HCT116 (cell line): ENCODE measurements at regions not wholly inside any gene's neighbourhood (a gene's known extent, or its start where the extent isn't known, plus 50 kb on each side); places are given as distances from the start of the nearest gene placed in this dataset.

Source experiments
- ATAC-seq: fragments of 200-7000 bp; cut with Tn5 transposase; 2 replicates; pipeline ENCODE4 v1.9.1; 2020; ENCODE audit warnings: mild to moderate bottlenecking, moderate library complexity
- BruUV-seq: library from RNA; stranded (reverse); fragments of 400-500 nt; replicated peaks from 2 replicates; lab custom pipeline; 2021; lab: Mats Ljungman, UMichigan
- CTCF ChIA-PET: fragments of 300-600 bp; sonication (Branson Sonifier 250); formaldehyde crosslinking; loops from one replicate; lab custom pipeline; 2021; ENCODE audit warnings: antibody characterized with exemption; lab: Charles Lee
- POLR2A ChIA-PET: fragments of 300-600, 350-600 bp; sonication (Branson Sonifier 250); formaldehyde crosslinking; loops from one replicate; lab custom pipeline; 2021; ENCODE audit warnings: antibody characterized with exemption; lab: Charles Lee
- RAD21 ChIA-PET, 2 experiments: fragments of 300-600 bp; sonication (Branson Sonifier 250); formaldehyde crosslinking; loops; one replicate each; lab custom pipeline; 2023; ENCODE audit warnings: low total read pairs in 2 of 2; ENCODE audit not compliant: uncharacterized antibody in 2 of 2, unreplicated experiment in 2 of 2, low non-redundant PET in 1 of 2; lab: Charles Lee
- DNase-seq: peaks from one replicate; pipeline ENCODE4 v3.0.0-alpha.2; 2010; ENCODE audit warnings: low read depth, low spot score
- H2AFZ ChIP-seq: fragments of 200-600 bp; shearing (Covaris generic), sonication (generic); 2 replicates; pipeline ENCODE4 v1.6.1; 2017; ENCODE audit warnings: low read depth, mixed run types, mixed read lengths, antibody characterized with exemption, low read length; ENCODE audit not compliant: poor library complexity, severe bottlenecking
- H3K27ac ChIP-seq: 2 replicates; pipeline ENCODE4 v1.5.1; 2012; ENCODE audit warnings: low read depth, low read length
- H3K27me3 ChIP-seq: fragments of 200-600 bp; sonication (generic); 2 replicates; pipeline ENCODE4 v1.6.1; 2016; ENCODE audit warnings: mixed run types, low read length, mixed read lengths; ENCODE audit not compliant: insufficient read depth
- H3K36me3 ChIP-seq, 2 experiments: fragments of 200-500 bp in 1 of 2; fragments of 200-600 bp in 1 of 2; sonication (Bioruptor generic) in 1 of 2; sonication (generic) in 1 of 2; 2 replicates each; pipeline versions ENCODE4 v1.5.1 to v1.6.1; 2014 to 2016; ENCODE audit warnings: low read length in 2 of 2, inconsistent platforms in 1 of 2, mixed read lengths in 1 of 2, mixed run types in 1 of 2; ENCODE audit not compliant: insufficient read depth in 2 of 2, control insufficient read depth in 1 of 2
- H3K4me1 ChIP-seq, 2 experiments: fragments of 200-600 bp in 1 of 2; sonication (generic) in 1 of 2; 2 replicates each; pipeline versions ENCODE4 v1.5.1 to v1.6.1; 2012 to 2017; ENCODE audit warnings: low read length in 2 of 2, inconsistent platforms in 1 of 2, mild to moderate bottlenecking in 1 of 2, mixed read lengths in 1 of 2, mixed run types in 1 of 2, moderate library complexity in 1 of 2; ENCODE audit not compliant: insufficient read depth in 2 of 2, control insufficient read depth in 1 of 2
- H3K4me2 ChIP-seq: fragments of 200-600 bp; sonication (generic); 2 replicates; pipeline ENCODE4 v1.6.1; 2017; ENCODE audit warnings: mixed run types, low read length, mixed read lengths
- H3K4me3 ChIP-seq, 2 experiments: fragments of 200-600 bp in 1 of 2; sonication (generic) in 1 of 2; replicated peaks in 1 of 2; 2 replicates each; pipeline ENCODE4 v1.5.1; 2011 to 2016; ENCODE audit warnings: low read length in 2 of 2, control low read depth in 1 of 2, low read depth in 1 of 2, mild to moderate bottlenecking in 1 of 2, mixed read lengths in 1 of 2, mixed run types in 1 of 2
- H3K79me2 ChIP-seq: fragments of 200-600 bp; sonication (generic); 2 replicates; pipeline ENCODE4 v1.6.1; 2017; ENCODE audit warnings: mild to moderate bottlenecking, mixed run types, low read length, moderate library complexity, mixed read lengths; ENCODE audit not compliant: insufficient read depth
- H3K9ac ChIP-seq: fragments of 200-600 bp; sonication (generic); 2 replicates; pipeline ENCODE4 v1.6.1; 2016; ENCODE audit warnings: low read length, mixed read lengths
- H3K9me2 ChIP-seq: fragments of 200-600 bp; sonication (generic), shearing (Covaris generic); 2 replicates; pipeline ENCODE4 v1.6.1; 2017; ENCODE audit warnings: mixed run types, mild to moderate bottlenecking, moderate library complexity; ENCODE audit not compliant: insufficient read depth
- H3K9me3 ChIP-seq, 2 experiments: fragments of 200-500 bp in 1 of 2; fragments of 200-600 bp in 1 of 2; sonication (Bioruptor generic) in 1 of 2; sonication (generic) in 1 of 2; 2 replicates each; pipeline ENCODE4 v1.6.1; 2014 to 2017; ENCODE audit warnings: low read length in 2 of 2, mixed read lengths in 2 of 2, inconsistent platforms in 1 of 2, low read depth in 1 of 2, mild to moderate bottlenecking in 1 of 2, mixed run types in 1 of 2, moderate library complexity in 1 of 2; ENCODE audit not compliant: control insufficient read depth in 1 of 2, insufficient read depth in 1 of 2
- H4K20me1 ChIP-seq: fragments of 200-600 bp; sonication (generic), shearing (Covaris generic); 2 replicates; pipeline ENCODE4 v1.6.1; 2017; ENCODE audit warnings: mixed run types, mild to moderate bottlenecking, moderate library complexity; ENCODE audit not compliant: insufficient read depth
- ATF3 ChIP-seq: IDR thresholded peaks from 2 replicates; pipeline ENCODE4 v1.6.1; 2012
- CBX3 ChIP-seq: IDR thresholded peaks from 2 replicates; pipeline ENCODE4 v1.6.1; 2012; ENCODE audit warnings: low read depth
- CTCF ChIP-seq, 3 experiments: fragments of 200-600 bp in 1 of 3; sonication (generic) in 1 of 3; IDR thresholded peaks in 2 of 3; conservative IDR thresholded peaks in 1 of 3; 2 replicates each; pipeline ENCODE4 v1.5.1; 2012 to 2017; ENCODE audit warnings: low read depth in 2 of 3, low read length in 2 of 3, antibody characterized with exemption in 1 of 3, borderline replicate concordance in 1 of 3, control low read depth in 1 of 3, mild to moderate bottlenecking in 1 of 3, mixed read lengths in 1 of 3, mixed run types in 1 of 3, moderate library complexity in 1 of 3; ENCODE audit not compliant: insufficient read depth in 1 of 3
- EGR1 ChIP-seq: IDR thresholded peaks from 2 replicates; pipeline ENCODE4 v1.6.1; 2012; ENCODE audit warnings: low read depth
- EZH2 ChIP-seq: fragments of 200-600 bp; sonication (generic); IDR thresholded peaks from 2 replicates; pipeline ENCODE4 v1.6.1; 2017; ENCODE audit warnings: antibody characterized with exemption, mixed run types
- EZH2phosphoT487 ChIP-seq: fragments of 200-600 bp; IDR thresholded peaks from 2 replicates; pipeline ENCODE4 v1.6.1; 2018; ENCODE audit warnings: antibody characterized with exemption, borderline replicate concordance
- JUND ChIP-seq: IDR thresholded peaks from 2 replicates; pipeline ENCODE4 v1.6.1; 2012
- MAX ChIP-seq: IDR thresholded peaks from 2 replicates; pipeline ENCODE4 v1.6.1; 2012
- POLR2A ChIP-seq: IDR thresholded peaks from 2 replicates; pipeline ENCODE4 v1.7.0; 2011; ENCODE audit warnings: borderline replicate concordance; ENCODE audit not compliant: insufficient read depth, insufficient read length; ENCODE audit errors: extremely low read depth
- POLR2AphosphoS5 ChIP-seq: IDR thresholded peaks from 2 replicates; pipeline ENCODE4 v1.6.1; 2011; ENCODE audit warnings: mild to moderate bottlenecking, low read depth, low read length, moderate library complexity
- RAD21 ChIP-seq: IDR thresholded peaks from 2 replicates; pipeline ENCODE4 v1.6.1; 2012; ENCODE audit warnings: low read depth, mild to moderate bottlenecking
- SP1 ChIP-seq: IDR thresholded peaks from 2 replicates; pipeline ENCODE4 v1.6.1; 2012; ENCODE audit warnings: low read depth
- SRF ChIP-seq: IDR thresholded peaks from 2 replicates; pipeline ENCODE4 v1.6.1; 2012; ENCODE audit warnings: low read depth
- TCF7L2 ChIP-seq: IDR thresholded peaks from 2 replicates; pipeline ENCODE4 v1.7.0; 2011; ENCODE audit warnings: borderline replicate concordance, inconsistent platforms; ENCODE audit not compliant: insufficient read depth, insufficient read length; ENCODE audit errors: extremely low read depth
- YY1 ChIP-seq: IDR thresholded peaks from 2 replicates; pipeline ENCODE4 v1.6.1; 2011; ENCODE audit warnings: low read length, low read depth, moderate library complexity, mild to moderate bottlenecking; ENCODE audit not compliant: insufficient replicate concordance; ENCODE audit errors: extremely low read depth
- ZBTB33 ChIP-seq: IDR thresholded peaks from 2 replicates; pipeline ENCODE4 v1.6.1; 2011; ENCODE audit warnings: mild to moderate bottlenecking, low read length, moderate library complexity; ENCODE audit not compliant: insufficient replicate concordance; ENCODE audit errors: extremely low read depth
- ZFX ChIP-seq: fragments of 450-650 bp; IDR thresholded peaks from 2 replicates; pipeline ENCODE4 v1.6.1; 2017
- ZNF274 ChIP-seq: fragments of 200-500 bp; sonication (Bioruptor generic); IDR thresholded peaks from 2 replicates; pipeline ENCODE4 v1.6.1; 2014; ENCODE audit warnings: mild to moderate bottlenecking, low read depth, low read length, inconsistent platforms
- intact Hi-C: fragments of 100-400 bp; cut with micrococcal nuclease; formaldehyde crosslinking; loops from 2 replicates; pipeline ENCODE4 v1.10.0; 2022

GRCh38 chr20:39778847-39779604 lies 816.9 kb downstream of the DHX35 start:
- TF ChIP-seq ZBTB33 = no peak
- TF ChIP-seq JUND = no peak
- TF ChIP-seq CBX3 = no peak
- TF ChIP-seq ZFX = no peak
- TF ChIP-seq EZH2 = no peak
- TF ChIP-seq YY1 = no peak
- no peak for TF ChIP-seq SP1
- no peak for TF ChIP-seq TCF7L2
- TF ChIP-seq SRF = no peak
- TF ChIP-seq EZH2phosphoT487 = no peak
- no peak for TF ChIP-seq EGR1
- no peak for TF ChIP-seq RAD21
- TF ChIP-seq POLR2AphosphoS5 = no peak
- no peak for TF ChIP-seq ZNF274
- TF ChIP-seq POLR2A = no peak
- no peak for TF ChIP-seq CTCF (IDR thresholded peaks at IDR 0.05 in 2 of 3, conservative IDR thresholded peaks at IDR 0.05 in 1 of 3; ENCODE audit: borderline replicate concordance in 1 of 3, insufficient read depth in 1 of 3, low read depth in 2 of 3, low read length in 2 of 3)
- TF ChIP-seq MAX = no peak
- no peak for TF ChIP-seq ATF3
- Histone ChIP-seq H2AFZ (no peak overlapping the region), H3K4me2 (no peak overlapping the region), H3K27ac (no peak overlapping the region), H3K27me3 (no peaks in the 10 kb centered on the region), H3K36me3 (no peaks in the 10 kb centered on the region), H3K9ac (no peak overlapping the region), H4K20me1 (no peaks in the 10 kb centered on the region), H3K4me3 (no peak overlapping the region), H3K4me1 (no peaks in the 10 kb centered on the region), H3K79me2 (no peaks in the 10 kb centered on the region), H3K9me3 (peaks cover 0 to 28% of the 10 kb centered on the region in 2 experiments; a peak in 1 of 4 replicates), H3K9me2 (no peaks in the 10 kb centered on the region)
- ChIA-PET CTCF (no interaction called here), RAD21 (no interaction called here), POLR2A (no interaction called here)
- intact Hi-C loops = no loop called here
- no TSS peak for BruUV-seq
- DNase-seq = no peak
- no peak for ATAC-seq
